Hematopoietic multipotent progenitor cell treated with erythropoietin and hydrocortisone succinate and interleukin-3 and kit ligand, for 17 days (in vitro differentiated cells): ENCODE measurements at regions not wholly inside any gene's neighbourhood (a gene's known extent, or its start where the extent isn't known, plus 50 kb on each side); places are given as distances from the start of the nearest gene placed in this dataset.
"Not testable (repeated sequence)": the region's sequence is repeated elsewhere in the genome, so short reads cannot be mapped to it uniquely, and the experiment has no call there.

ENCODE experiments used
- DNase-seq: peaks from one replicate; pipeline ENCODE4 v3.0.0-alpha.2; 2015; ENCODE audit warnings: low spot score

- DNase-seq, result not testable (repeated sequence)
Measured at GRCh38 chr16:15204571-15204970, 110.5 kb upstream of the RRN3 start.

GRCh38 chr16:15192813-15193212, 98.7 kb upstream of the RRN3 start:
- not testable (repeated sequence) for DNase-seq

- not testable (repeated sequence) for DNase-seq
Measured at GRCh38 chr16:15192197-15192596, 98.1 kb upstream of the RRN3 start.

GRCh38 chr16:15189478-15189877, 95.4 kb upstream of the RRN3 start:
- not testable (repeated sequence) for DNase-seq
